ENCODE measurements at regions not wholly inside any gene's neighbourhood (a gene's known extent, or its start where the extent isn't known, plus 50 kb on each side); places are given as distances from the start of the nearest gene placed in this dataset.

DNA sequence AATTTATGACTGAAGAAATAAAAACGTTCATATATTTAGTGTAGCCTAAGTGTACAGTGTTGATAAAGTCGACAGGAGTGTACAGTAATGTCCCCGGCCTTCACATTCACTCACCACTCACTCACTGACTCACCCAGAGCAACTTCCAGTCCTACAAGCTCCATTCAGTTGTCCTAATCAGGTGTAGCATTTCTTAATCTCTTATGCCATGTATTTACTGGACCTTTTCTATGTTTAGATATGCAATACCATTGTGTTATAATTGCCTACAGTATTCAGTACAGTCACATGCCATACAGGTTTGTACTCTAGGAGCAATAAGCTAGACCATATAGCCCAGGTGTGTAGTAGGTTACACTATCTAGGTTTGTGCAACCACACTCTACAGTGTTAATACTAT is 610.2 kb upstream of the NOX3 start:
- DNase-seq (ENCODE audit: low read depth) = peak; percentile 10

DNA sequence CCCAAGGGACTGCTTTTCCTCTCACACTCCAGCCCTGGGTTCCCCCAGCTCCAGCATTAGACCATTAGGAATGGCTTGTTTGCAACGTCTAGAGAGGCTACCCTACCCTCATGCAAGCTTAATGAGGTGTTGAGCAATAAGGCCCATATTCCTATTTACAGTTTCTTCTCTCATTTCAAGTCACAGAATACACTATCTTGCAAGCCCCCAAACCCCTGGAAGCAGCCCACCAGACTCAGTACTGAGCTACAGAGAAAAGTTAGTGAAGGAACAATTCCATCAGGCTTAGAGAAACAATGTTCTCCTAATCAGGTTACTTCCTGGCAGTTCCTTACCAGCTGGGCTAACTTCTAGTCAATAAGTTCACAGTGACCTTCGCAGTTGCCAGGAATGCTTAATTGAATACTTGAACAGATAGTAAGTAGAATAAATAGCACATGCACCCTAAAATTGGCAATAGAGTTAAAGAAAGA is 606.5 kb upstream of the NOX3 start:
- no peak for DNase-seq (ENCODE audit: low read depth)

DNA sequence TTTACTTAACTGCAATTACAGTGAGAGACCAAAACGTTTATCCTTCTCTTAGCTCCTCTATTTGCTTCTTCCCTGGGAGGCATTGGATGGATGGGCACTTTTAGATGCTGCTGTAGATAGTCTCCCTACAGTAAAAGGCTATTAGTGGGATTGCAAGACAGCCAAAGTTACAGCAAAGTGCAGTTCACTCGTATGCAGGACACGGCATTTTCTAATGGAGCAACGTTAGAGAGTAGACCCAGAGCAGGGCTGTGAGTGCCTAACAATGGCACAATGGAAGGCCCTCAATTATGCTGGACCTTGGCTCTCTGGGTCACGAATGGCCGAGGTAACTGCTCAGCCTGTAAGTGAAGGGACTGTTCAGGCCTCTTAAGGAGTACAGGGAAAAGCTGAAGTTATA is 605.8 kb upstream of the NOX3 start:
- DNase-seq (ENCODE audit: low read depth) = no peak

DNA sequence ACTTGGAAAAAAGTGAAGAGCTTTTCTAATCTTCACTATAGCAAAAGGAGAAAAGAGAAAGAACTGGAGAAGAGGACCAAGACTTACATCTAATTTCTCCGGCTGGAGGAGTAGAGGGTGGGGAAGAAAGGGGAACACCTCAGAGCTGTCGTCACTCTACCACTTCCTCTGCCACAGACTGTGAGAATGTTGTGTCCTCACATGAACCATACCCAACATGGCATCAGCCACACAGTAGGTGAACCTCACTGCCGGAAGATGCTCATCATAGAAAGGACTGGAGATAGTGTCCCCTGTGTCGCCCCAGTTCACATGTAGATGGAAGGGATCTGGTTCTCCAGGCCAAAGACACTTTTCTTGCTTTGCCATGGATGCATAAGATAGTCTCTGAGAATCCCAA is 604.4 kb upstream of the NOX3 start:
- peak; percentile 10 for DNase-seq (ENCODE audit: low read depth)

DNA sequence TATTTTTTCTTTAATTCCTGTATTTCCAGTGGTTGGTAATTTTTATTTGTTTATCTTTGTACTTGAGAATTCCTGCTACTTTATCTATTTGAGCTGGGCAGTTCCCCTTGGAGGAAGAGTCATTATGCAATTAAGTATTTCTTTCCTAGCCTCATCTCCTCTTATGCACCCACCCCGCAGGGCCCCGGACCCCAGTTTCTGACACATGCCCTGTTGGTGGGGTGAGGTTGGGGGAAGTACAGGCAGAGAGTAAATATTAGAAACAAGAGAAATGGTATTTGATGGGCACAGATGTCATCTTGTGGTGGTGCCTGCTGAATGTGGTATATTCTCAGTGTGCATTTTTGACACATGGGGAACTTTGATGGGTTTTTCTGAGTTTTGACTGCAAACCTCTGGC is 602.7 kb upstream of the NOX3 start:
- DNase-seq (ENCODE audit: low read depth) = no peak

DNA sequence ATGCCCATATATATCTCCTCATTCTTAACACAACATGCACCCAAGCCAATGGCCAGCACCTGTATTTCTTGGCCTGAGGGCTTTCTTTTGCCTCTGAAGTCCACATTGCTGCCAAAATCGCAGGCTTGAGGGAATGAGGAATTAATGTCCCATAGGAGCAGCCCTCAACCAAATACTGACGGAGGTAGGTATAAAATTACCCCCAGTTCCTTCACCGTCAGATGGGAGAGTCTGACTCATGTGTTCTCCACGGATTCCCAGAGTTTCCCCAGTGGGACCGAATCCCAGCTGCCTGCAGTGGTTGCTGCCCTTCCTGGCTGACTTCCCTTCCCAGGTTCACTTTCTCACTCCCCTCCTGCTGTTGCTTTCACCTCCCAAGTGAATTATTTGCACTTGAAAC is 602.2 kb upstream of the NOX3 start:
- peak; percentile 32 for DNase-seq (ENCODE audit: low read depth)

DNA sequence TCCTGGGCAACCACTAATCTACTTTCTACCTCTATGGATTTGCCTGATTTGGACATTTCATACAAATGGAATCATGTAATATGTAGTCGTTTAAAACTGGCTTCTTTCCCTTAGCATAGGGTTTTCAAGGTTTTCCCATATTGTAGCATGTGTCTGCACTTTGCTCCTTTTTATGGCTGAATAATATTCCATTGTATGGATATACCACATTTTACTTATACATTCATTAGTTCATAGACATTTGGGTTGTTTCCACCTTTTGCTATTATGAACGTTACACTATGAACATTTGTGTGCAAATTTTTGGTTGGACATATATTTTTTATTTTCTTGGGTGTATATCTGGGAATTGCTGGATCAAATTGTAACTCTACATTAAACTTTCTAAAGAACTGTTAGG is 600.4 kb upstream of the NOX3 start:
- no peak for DNase-seq (ENCODE audit: low read depth)

DNA sequence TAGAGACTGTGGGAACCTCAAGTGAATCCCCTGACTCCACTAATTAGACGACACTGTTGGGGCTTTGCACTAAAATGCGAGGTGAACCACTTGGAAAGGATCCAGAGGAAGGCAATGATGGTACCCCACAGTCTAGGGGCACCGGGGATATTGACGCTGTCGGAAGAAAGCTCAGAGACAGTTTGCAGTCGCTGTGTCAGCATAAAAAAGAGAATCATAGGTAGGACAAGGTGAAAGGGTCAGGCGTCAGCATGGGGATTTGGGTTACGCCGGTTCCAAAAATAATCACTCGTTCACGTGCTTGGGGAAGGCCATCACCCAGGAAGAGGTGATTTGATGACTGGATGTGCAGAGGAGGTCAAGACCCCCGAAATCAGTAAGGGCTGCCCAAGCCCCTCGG is 598.0 kb upstream of the NOX3 start:
- DNase-seq (ENCODE audit: low read depth) = no peak

DNA sequence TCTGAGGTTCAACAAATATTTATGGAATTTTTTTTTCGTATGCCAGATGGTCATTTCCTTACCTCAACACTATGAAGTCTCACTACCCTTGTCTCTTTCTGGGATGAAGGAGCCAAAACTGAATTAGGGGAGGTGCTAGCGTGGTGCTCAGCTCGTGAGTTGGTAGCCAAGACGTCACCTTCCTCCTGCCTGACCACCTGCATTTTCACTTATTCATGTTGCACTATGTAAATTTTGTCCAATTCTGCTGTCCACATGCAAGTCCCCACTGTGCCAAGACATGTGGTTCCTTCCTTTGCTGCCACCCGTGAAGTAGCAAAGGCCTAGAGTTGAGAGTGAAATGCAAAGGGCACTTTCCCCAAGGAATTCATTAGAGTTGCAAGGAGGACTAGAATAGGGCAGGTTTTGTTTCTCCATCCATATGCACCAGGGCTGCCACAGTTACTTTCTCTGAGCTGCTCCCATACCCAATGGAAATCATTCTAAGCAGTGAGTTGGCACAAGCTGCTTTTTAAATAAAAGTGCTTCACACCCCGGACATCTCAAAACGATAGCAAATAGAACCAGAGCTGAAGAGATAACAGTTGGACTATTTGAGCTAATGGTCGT is 591.3 kb upstream of the NOX3 start:
- no peak for DNase-seq (ENCODE audit: low read depth)

DNA sequence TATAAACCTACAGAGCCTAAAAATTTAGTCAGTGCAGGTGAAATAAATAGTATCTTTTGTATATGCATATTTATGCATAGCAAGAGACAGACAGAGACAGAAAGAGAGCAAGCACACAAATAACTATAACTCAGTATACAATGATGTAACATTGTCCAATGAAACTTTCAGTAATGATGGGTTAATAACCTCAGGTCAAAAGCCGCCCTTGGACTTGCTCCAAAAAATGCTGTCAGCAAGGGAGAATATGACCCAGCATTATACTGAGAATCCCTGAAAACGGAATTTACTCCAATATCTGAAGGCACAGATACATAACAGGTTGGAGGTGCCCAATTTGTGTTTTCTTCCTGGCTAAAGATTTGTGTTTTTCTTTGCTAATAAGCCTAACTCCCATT is 590.6 kb upstream of the NOX3 start:
- DNase-seq (ENCODE audit: low read depth) = no peak

DNA sequence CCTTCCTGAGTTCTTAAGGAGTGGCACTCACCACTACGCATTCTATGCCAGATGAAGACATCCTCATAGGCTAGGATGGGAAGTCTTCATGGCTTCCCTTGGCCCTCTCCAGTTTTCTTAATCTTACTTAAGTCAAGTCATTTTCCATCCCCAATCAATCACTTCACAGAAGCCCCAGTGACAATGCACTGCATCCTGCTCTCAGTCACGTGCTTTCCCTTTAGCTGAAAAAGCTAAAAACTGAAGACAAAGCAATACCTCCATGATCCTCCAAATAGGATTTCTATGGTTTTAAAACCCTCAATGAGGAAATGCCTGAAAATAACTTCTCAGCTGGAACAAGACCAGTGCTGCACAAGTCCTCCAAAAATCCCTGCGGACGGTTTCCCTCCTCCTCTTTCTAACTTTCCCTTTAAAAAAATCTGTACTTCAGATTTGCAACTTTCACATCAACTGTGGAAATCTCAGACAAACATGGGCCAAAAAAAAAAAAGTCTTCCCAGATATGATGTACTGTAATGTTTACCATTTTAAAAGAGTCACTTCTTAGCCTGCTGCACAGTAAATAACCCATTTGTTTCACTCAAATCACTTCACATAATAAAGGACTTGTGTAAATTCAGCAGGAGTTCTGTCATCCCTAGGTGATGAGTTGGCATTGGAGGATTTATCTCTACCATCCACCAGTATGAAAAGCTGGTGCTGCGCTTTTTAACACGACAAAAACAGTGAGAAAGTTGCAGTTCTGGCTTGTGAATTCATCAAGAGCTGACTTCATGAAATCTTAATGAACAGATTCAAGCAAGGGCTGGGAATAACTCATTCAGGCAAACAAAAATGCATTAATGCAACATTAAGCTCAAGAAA is 590.0 kb upstream of the NOX3 start:
- no peak for DNase-seq (ENCODE audit: low read depth)

DNA sequence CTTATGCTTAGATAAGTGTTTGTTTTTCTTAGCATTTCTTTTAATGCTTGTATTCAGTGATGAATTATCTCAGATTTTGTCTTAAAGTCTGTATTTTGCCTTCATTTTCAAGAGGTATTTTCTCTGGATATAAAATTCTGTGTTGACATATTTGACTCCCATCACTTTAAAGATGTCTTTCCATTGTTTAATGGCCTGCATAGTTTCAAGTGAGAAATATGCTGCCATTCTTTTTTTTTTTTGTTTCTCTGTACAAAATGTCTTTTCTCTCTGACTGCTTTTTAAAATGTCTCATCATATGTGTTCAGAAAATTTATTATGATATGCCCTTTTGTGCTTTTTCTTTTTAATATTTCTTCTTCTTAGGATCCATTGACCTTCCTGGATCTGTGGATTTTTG is 578.0 kb upstream of the NOX3 start:
- no peak for DNase-seq (ENCODE audit: low read depth)

DNA sequence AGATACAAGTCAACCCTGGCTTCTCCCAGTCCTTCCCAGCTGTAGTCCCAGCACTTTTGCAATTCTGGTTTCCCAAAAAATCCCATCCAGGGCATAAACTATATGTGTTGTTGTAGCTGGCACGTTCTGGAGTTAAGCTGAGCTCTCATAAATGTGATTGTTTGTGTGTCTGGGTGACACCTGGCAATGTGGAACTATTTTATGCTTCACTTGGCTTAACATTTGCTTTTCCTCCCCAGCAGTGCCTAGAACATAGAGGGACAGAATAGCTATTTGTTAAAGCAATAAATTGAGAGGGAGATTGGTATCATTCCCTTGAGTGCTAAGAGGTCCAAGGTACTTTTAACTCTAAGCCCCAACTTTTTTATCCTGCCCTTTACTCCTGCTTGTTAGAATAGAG is 575.9 kb upstream of the NOX3 start:
- DNase-seq (ENCODE audit: low read depth) = no peak

DNA sequence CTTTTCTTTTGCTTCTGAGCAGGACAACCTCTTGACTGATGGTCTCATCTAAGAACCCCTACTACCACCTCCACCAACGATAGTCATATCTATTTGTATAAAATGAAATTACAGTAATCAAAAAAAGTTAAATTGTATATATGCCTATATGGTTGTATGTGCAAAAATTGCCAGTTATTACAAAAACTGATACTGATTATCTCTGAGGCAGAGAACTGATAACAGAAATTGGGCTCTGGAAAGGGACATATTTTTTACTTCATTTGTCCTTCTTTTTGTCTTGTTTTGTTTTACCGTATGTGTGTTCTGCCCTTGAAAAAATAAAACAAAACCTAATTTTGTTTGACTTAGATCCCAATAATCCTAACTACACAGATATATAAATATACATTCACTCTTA is 574.4 kb upstream of the NOX3 start:
- no peak for DNase-seq (ENCODE audit: low read depth)

DNA sequence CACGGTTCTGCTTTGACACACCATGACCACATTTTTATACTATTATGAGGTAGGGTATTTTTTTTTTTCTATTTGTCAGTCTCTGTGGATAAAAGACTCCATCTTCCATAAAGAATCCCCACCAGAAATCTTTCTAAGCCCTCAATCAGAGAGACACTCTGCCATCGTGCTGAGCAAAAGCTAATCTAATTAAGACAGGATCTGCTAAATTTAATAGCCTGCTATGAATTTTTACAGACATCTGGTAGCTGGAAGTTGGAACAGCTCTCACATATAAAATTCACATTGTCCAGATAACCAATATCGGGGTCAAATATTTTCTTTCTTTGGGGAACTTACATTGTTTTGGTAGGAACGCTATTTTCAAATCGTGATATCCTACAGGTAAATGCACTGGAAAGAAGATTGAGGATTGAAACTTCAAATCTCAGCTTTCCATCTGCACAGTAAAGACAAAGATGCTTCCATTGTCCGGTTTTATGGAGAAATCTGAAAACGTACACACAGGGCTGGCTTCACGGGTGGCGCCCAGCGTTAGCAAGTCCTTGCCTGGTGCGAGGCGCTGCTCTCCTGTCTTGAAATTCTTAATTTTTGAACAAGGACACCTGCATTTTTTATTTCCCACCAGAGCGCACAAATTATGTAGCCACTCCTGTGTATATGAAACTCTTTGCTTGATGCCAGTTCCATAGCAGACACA is 573.8 kb upstream of the NOX3 start:
- no peak for DNase-seq (ENCODE audit: low read depth)

DNA sequence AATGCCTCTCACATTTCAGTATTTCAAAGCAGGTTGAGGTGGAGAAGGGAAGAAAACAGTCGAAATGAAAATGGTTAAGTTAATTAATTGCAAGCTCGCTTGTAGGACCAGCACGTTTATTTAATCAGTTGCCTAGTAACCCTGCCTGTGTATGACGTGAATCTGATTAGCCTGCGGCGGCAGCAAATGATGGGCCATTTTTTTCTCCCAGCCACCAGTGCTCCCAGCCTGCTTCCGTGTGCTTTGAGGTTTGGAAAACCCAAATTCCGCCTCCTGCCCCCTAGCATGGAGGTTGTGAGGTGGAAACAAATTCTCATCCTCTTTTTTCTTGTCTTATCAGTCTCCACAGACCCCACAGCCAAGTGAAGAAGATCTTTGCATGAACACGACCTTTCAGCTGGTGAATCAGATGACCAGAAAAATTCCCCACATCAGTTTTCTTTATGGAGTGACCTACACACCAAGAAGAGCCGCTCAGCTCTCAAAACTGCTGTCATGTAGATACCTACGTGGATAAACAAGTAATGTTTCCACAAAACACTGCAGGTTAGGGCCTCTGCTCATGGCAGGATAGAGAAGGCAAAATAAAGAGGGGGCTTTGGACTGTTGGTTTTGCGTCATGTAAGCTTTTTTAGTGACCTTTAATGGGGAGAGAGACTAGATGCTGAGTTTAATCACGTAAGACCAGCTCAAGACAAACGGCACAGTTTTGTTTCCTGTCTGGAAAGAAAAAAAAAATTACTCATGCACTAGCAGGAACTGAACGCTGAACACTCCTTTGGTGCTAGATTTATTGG is 572.9 kb upstream of the NOX3 start:
- peak; percentile 31 for DNase-seq (ENCODE audit: low read depth)

DNA sequence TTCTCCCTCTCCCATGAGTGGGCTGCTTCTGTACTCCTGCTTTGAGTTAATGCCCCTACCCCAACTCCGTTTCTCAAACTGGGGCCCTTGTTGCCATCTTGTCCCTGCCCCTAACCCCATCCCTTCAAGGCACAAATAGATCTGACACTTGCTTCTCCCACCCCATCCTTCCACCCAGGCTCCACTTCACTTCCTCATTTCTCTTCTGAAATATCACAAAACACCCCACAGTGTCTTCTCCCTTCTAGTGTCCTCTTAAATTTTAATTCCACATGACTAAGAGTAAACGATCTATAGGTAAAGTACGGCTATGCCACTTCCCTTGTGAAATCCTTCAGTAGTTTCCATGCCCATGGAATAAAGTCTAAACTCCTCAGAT is 571.6 kb upstream of the NOX3 start:
- DNase-seq (ENCODE audit: low read depth) = no peak

DNA sequence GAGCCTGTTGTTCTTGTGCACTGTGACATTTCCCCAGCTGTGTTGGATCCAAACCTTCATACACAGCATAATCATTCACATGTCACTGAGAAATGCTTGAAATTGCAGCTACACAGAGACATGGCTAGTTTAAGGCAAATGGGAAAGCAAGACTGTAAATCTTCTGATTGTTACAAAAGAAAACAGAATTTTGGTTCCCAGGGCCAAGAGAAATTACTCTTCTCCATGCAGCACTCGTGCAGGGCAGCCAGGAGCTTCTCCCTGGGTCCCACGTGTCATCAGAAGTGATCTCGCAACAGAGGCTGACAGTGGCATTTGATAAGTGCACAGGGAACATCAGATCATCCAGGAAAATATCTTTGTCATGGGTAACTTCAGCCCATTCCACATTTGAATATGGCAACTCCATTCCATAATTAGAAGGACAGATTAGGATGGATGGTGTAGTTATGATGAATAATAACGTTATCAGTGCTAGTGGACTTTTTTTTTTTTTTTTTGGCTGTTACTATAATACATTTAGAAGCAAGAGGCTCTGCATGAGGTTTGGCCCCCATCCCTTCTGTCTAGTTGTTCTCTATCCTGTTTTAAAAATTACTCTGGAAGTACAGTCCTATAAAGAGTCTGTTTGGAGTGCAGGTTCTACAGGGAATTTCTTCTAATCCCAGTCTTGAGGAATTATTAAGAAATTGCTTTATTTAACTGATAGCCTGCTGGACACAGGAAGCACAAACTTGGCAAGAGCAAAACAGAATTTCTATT is 571.0 kb upstream of the NOX3 start:
- no peak for DNase-seq (ENCODE audit: low read depth)

DNA sequence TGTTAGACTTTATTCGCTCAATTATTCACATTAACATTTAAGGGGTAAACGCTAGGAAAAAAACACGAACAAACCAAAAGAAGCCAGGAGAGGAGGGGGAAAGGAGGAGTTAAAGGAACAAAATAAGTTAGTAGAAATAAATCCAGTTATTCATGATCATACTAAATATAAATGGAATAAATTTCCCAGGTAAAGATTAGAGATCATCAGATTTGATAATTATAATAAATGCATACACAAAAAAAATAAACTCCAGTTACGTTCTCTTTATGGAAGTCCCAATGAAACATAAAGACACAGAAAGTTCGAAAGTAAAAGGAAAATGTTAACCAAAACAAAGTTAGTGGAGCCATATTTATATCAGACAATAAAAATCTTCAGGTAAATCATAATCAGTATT is 568.7 kb upstream of the NOX3 start:
- no peak for DNase-seq (ENCODE audit: low read depth)

DNA sequence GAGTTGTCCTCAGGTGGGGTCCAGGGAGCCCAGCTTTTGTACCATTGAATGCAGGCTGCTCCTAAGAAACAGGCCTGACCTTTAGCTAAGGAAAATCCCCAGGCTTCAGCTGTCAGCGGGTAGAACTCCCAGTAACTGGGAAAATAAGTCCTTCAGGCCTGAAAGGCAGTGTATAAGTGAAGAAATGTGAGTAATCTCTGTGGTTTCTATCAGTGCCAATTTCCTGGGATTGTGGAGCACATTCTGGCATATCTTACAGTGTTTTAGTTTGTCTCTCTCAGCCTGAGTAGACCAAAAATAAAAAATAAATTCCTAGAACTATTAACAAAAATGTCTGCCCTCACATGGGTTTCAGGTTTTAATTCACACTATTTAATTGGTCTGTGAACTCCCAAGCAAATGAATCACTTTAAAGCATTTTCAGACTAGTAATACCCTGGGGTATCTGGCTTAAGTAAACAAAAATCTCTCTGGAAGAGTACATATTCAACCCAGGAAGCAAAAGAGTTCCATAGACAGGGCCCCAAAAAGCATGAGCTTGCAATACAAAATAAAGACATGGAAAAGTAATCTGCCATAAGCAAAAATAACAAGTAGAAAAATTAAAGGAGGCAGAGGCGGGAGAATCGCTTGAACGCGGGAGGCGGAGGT is 566.2 kb upstream of the NOX3 start:
- peak; percentile 63 for DNase-seq (ENCODE audit: low read depth)
